T-helper 2 cell (primary cell): ENCODE measurements at regions not wholly inside any gene's neighbourhood (a gene's known extent, or its start where the extent isn't known, plus 50 kb on each side); places are given as distances from the start of the nearest gene placed in this dataset.

Experiments
- DNase-seq, 5 experiments: peaks; one replicate each; pipeline versions ENCODE4 v3.0.0 to v3.0.0-alpha.2; 2012 to 2022

DNA sequence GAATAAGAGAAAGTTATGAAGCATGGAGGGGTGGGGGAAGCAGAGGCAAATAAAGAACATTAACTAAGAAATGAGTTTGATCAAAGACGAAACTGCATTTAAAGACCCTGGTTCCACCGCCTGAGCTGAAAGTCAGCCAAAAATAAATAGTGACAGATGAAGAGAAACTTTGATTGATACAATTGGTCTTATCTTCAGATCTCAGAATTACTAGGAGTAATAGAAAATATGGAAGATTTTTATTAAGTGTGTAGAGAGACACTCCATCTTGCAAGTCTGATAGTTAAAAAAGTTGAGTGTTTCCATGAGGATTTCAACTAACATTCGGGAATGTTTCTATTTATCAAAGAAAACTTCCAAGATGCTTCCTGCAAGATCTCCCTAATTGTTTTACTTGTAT, 418.2 kb upstream of the ADGRL2 start:
- no peak for DNase-seq

DNA sequence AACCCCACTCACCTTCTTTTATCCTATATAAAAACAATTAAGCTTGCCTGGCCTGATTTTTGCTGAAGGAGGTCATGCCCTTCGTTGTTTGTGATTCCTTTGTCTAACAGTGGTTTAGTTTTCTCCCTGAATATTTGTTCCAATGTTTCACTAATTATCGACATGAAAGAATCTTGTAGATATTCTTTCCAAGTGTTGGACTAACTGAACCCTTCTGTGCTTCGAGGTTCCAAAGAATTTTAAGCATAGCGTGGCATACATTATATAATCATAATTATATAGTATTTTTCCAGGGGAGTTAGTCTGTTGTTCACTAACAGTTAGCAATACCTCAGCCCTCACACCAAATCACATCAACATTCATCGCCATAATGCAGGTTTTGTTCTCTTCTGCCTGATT, 418.9 kb upstream of the ADGRL2 start:
- DNase-seq, result no peak

GRCh38 chr1:81380436-81380835, 420.3 kb upstream of the ADGRL2 start:
- no peak for DNase-seq

DNA sequence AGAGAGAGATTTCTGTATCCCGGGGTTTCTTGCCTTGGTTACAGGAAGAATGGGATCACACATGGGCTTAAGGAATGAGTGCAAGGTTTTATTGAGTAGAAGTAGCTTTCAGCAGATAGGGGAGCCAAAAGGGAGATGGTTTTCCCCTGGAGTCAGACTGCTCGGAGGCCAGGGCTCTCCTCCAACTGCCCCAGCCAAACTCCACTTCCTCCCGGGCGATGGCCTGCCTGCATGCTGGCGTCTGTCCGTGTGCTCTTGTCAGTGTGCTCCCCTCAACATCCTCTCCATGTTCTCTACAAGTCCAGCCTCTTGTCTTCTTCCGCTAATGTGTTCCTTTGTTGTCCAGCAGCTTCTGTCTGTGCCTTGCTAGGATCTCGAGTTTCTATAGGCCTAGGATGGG, 421.3 kb upstream of the ADGRL2 start:
- DNase-seq, result no peak

GRCh38 chr1:81377406-81377805, 423.3 kb upstream of the ADGRL2 start:
- no peak for DNase-seq

GRCh38 chr1:81375884-81376548, 424.7 kb upstream of the ADGRL2 start:
- DNase-seq, result no peak

DNA sequence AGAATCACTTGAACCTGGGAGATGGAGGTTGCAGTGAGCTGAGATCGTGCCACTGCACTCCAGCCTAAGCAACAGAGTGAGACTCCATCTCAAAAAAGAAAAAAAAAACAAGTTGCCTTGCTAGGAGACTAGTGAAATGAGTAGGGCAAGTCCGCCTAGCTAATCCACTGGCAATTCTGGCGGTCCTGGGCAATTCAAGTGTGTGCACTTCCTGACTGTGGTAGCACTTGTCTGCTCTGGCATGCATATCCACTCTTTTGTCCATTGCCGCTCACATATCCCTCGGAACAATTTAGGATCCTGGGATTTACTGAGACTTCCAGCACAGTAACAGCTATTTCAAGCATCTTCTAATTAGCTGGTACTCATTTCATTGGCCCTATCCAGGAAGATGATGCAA, 426.3 kb upstream of the ADGRL2 start:
- no peak for DNase-seq

DNA sequence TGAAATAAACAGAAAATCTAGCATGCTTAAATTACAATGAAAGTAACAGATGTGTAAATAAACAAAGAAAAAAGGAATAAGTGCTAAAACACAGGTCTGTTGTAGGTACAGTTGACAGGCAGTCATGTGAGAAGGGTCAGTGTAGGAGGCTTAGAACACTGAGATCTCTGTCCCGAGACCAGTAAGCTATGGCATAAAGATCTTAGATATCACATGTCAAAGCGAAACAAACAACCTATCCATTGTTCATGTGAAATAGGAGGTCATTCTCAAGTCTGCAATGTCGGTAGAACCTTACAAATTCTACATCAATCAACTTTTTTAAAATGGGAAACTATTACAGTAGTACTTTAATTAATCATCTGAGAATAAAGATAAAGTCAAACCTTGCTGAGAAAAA, 428.9 kb upstream of the ADGRL2 start:
- DNase-seq, result no peak

- DNase-seq, result no peak
These were observed 430.9 kb upstream of the ADGRL2 start for GRCh38 chr1:81369833-81370232.

DNA sequence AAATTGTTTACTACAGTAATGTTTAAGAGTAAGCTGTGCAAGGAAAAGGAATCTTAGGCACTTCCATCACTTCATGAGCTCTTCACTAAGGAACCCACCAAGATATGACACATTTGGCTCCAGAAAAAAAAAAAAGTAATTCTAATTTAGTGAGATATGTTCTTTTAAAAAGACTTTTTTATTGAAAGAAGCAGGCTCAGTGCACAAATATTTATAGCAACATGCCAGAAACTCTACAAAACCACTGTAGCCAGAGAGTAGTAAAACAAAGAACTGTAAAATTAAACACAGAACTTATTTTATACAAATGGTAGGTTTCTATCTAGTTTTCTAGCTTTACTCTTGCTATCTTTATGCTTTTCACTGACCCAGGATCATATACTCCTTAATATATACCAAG, 434.6 kb upstream of the ADGRL2 start:
- no peak for DNase-seq

DNA sequence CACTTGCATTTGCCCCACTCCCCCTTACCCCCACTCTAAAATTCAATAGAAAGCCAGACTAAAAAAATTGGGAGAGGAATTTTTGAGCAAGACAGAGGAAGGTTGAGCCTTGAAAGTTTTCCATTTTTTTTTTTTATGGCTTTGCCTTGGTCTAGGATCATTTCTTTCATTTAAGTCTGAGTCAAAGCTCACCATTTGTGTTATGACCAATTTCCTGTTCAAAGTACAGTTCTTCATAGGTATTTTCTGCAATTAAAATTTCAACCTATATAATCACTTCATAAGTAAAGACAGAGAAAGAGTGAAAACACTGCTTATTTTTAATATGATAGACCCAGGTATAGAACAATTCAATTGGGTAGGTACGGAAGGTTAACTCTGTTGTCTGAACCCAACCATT, 436.6 kb upstream of the ADGRL2 start:
- no peak for DNase-seq

- DNase-seq, result no peak
These were observed 442.6 kb upstream of the ADGRL2 start for GRCh38 chr1:81358151-81358550.

DNA sequence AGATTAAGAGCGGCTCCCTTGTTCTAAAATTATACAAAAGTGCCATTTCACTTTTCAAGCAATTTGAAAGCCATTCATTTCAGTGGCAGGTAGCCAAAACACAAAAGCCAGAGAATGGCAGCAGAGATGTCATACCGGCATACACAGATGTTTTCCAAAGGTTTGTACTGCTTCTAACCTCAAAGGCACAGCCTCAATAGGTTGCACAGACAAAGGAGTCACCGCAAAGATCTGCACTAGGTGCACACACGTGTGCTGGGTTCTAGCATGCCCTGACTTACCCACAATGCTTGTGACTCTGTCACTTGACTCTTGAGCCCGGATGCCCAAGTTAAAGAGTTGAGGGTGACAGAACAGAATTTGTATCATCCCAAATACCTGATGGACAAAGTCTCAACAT, 448.9 kb upstream of the ADGRL2 start:
- DNase-seq, result no peak

GRCh38 chr1:81349194-81349965, 451.4 kb upstream of the ADGRL2 start:
- DNase-seq, result no peak

- no peak for DNase-seq
These were observed 455.6 kb upstream of the ADGRL2 start for GRCh38 chr1:81345110-81345509.

GRCh38 chr1:81340239-81340638, 460.5 kb upstream of the ADGRL2 start:
- no peak for DNase-seq

DNA sequence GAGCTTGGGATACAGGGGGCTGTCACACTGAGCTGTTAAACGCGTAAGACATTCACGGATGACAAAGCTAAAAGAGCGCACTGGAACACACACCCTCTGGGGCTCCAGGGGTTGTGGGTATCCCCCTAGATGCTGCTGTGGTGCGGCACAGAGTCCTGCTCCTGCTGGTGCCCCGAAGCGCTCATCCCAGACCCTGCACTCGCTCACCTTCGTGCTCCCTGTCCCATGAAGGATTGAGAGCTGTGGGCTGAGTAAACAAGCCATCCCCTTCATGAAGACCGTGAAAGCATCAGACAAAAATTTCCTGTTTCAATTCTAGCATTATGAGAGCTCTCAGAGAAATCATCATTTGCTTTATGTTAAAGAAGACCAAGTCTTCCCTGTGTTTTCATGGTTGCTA, 463.5 kb upstream of the ADGRL2 start:
- DNase-seq, result no peak

DNA sequence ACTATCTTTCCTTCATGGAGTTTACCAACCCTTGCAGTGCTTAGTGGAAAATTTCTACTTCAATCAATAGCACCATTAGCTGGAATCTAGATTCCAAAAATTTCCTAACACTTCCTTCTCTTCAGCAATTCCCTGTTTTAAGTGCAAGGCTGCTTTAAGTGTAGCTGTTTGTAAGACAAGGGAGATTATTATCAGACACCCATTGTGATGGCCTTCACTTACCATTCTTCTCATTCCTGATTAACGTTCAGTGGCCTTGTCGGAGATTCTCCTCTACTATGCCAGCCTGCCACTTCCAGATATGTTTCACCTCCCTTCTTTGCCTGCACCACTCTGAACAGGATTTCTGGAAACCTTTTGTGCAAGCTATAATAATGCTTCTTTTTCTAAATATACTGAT, 464.9 kb upstream of the ADGRL2 start:
- no peak for DNase-seq

- DNase-seq, result no peak
These were observed 470.2 kb upstream of the ADGRL2 start for GRCh38 chr1:81330521-81330920.

- DNase-seq, result no peak
These were observed 470.6 kb upstream of the ADGRL2 start for GRCh38 chr1:81330111-81330510.

GRCh38 chr1:81329041-81329440, 471.7 kb upstream of the ADGRL2 start:
- no peak for DNase-seq

DNA sequence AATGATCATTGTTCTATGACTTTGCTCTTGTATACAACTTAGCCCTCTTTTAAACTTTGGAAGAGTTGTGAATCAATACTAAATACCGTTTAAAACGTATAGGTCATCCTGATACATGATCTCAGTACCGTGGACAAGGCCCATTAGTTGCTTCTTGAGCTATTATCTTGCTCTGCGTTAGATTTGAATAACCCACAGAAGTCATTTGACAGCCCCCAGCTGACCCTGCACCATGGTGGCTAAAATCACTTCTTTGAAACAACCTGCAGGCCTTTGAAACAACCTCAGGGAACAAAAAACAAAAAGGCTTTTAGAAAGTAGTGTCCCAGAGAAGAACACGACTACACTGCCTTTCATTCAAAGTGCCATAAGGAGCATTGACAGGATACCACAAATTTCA, 473.0 kb upstream of the ADGRL2 start:
- DNase-seq, result no peak

- DNase-seq, result no peak
These were observed 473.5 kb upstream of the ADGRL2 start for GRCh38 chr1:81327103-81327710.

GRCh38 chr1:81326212-81326611, 474.5 kb upstream of the ADGRL2 start:
- no peak for DNase-seq
